Skin of body (tissue), 1 donor: ENCODE measurements at regions not wholly inside any gene's neighbourhood (a gene's known extent, or its start where the extent isn't known, plus 50 kb on each side); places are given as distances from the start of the nearest gene placed in this dataset.
A peak's percentile ranks its signal among the peaks of the same experiment; 100 is the strongest.
"Not testable (repeated sequence)": the region's sequence is repeated elsewhere in the genome, so short reads cannot be mapped to it uniquely, and the experiment has no call there.

Experiments
- DNase-seq: peaks from one replicate; lab custom pipeline; 2025; lab: John Stamatoyannopoulos, UW

GRCh38 chr13:70795484-70795883 is 687.2 kb upstream of the KLHL1 start:
- DNase-seq: peak; percentile 7

GRCh38 chr13:70792121-70792520 is 683.9 kb upstream of the KLHL1 start:
- DNase-seq: no peak

GRCh38 chr13:70789751-70790150 is 681.5 kb upstream of the KLHL1 start:
- DNase-seq: no peak

GRCh38 chr13:70788074-70788473 is 679.8 kb upstream of the KLHL1 start:
- DNase-seq: no peak

- DNase-seq: no peak
Measured at GRCh38 chr13:70784207-70784989, 676.1 kb upstream of the KLHL1 start.

- peak; percentile 8 for DNase-seq
Measured at GRCh38 chr13:70769817-70770216, 661.6 kb upstream of the KLHL1 start.

GRCh38 chr13:70758932-70759331 is 650.7 kb upstream of the KLHL1 start:
- DNase-seq: no peak

- DNase-seq: no peak
Measured at GRCh38 chr13:70756088-70756487, 647.8 kb upstream of the KLHL1 start.

GRCh38 chr13:70755456-70755855 is 647.2 kb upstream of the KLHL1 start:
- DNase-seq: no peak

GRCh38 chr13:70747262-70747661 is 639.0 kb upstream of the KLHL1 start:
- no peak for DNase-seq

- not testable (repeated sequence) for DNase-seq
Measured at GRCh38 chr13:70746469-70746868, 638.2 kb upstream of the KLHL1 start.

GRCh38 chr13:70736622-70737317 is 628.5 kb upstream of the KLHL1 start:
- no peak for DNase-seq

- DNase-seq: no peak
Measured at GRCh38 chr13:70732611-70733010, 624.4 kb upstream of the KLHL1 start.

GRCh38 chr13:70729369-70729768 is 621.1 kb upstream of the KLHL1 start:
- DNase-seq: no peak

GRCh38 chr13:70723732-70724131 is 615.5 kb upstream of the KLHL1 start:
- DNase-seq: no peak

GRCh38 chr13:70720386-70720785 is 612.1 kb upstream of the KLHL1 start:
- DNase-seq: no peak

GRCh38 chr13:70714993-70715392 is 606.7 kb upstream of the KLHL1 start:
- DNase-seq: no peak

GRCh38 chr13:70708775-70709174 is 600.5 kb upstream of the KLHL1 start:
- DNase-seq: peak; percentile 25

- DNase-seq: no peak
Measured at GRCh38 chr13:70703755-70704154, 595.5 kb upstream of the KLHL1 start.

GRCh38 chr13:70694996-70695715 is 586.9 kb upstream of the KLHL1 start:
- DNase-seq: peak; percentile 37

- DNase-seq: no peak
Measured at GRCh38 chr13:70668983-70669382, 560.7 kb upstream of the KLHL1 start.

- DNase-seq: no peak
Measured at GRCh38 chr13:70668293-70668692, 560.0 kb upstream of the KLHL1 start.
